H9 (cell line): ENCODE measurements at regions not wholly inside any gene's neighbourhood (a gene's known extent, or its start where the extent isn't known, plus 50 kb on each side); places are given as distances from the start of the nearest gene placed in this dataset.

ENCODE experiments used
- DNase-seq: peaks from one replicate; pipeline ENCODE4 v3.0.0-alpha.2; 2017
- H2AFZ ChIP-seq: one replicate; pipeline ENCODE4 v1.6.1; 2013; ENCODE audit warnings: mild to moderate bottlenecking, low read length, control low read depth, moderate library complexity
- H2AK5ac ChIP-seq: 2 replicates; pipeline ENCODE4 v1.6.1; 2013; ENCODE audit warnings: low read length, control low read depth, mixed read lengths; ENCODE audit not compliant: insufficient read length
- H2BK120ac ChIP-seq: one replicate; pipeline ENCODE4 v1.6.1; 2013; ENCODE audit warnings: low read depth, mild to moderate bottlenecking, low read length, control low read depth, inconsistent platforms; ENCODE audit not compliant: poor library complexity, severe bottlenecking
- H2BK12ac ChIP-seq: 2 replicates; pipeline ENCODE4 v1.6.1; 2013; ENCODE audit warnings: low read length, control low read depth, mixed read lengths, low read depth; ENCODE audit not compliant: insufficient read length
- H2BK15ac ChIP-seq: 2 replicates; pipeline ENCODE4 v1.6.1; 2013; ENCODE audit warnings: low read depth, low read length, control low read depth
- H2BK20ac ChIP-seq: one replicate; pipeline ENCODE4 v1.6.1; 2013; ENCODE audit warnings: low read depth, mild to moderate bottlenecking, low read length, control low read depth, inconsistent platforms; ENCODE audit not compliant: poor library complexity, severe bottlenecking
- H2BK5ac ChIP-seq: 2 replicates; pipeline ENCODE4 v1.6.1; 2013; ENCODE audit warnings: low read length, control low read depth, mixed read lengths; ENCODE audit not compliant: insufficient read length
- H3K14ac ChIP-seq: 2 replicates; pipeline ENCODE4 v1.6.1; 2013; ENCODE audit warnings: low read length, control low read depth; ENCODE audit not compliant: insufficient read depth
- H3K18ac ChIP-seq: 2 replicates; pipeline ENCODE4 v1.6.1; 2013; ENCODE audit warnings: low read depth, mild to moderate bottlenecking, mixed read lengths, low read length, control low read depth; ENCODE audit not compliant: insufficient read length
- H3K23ac ChIP-seq: 2 replicates; pipeline ENCODE4 v1.6.1; 2013; ENCODE audit warnings: low read length, control low read depth, mixed read lengths, low read depth; ENCODE audit not compliant: insufficient read length
- H3K23me2 ChIP-seq: 2 replicates; pipeline ENCODE4 v1.6.1; 2013; ENCODE audit warnings: low read depth, mild to moderate bottlenecking, mixed read lengths, low read length, control low read depth; ENCODE audit not compliant: insufficient read length, poor library complexity, severe bottlenecking
- H3K27ac ChIP-seq: 2 replicates; pipeline ENCODE4 v1.5.1; 2013; ENCODE audit warnings: low read length, control low read depth, mixed read lengths, low read depth; ENCODE audit not compliant: insufficient read length
- H3K27me3 ChIP-seq: 2 replicates; pipeline ENCODE4 v1.6.1; 2013; ENCODE audit warnings: low read length, control low read depth, inconsistent platforms; ENCODE audit not compliant: insufficient read depth
- H3K4ac ChIP-seq: 2 replicates; pipeline ENCODE4 v1.6.1; 2013; ENCODE audit warnings: low read depth, mild to moderate bottlenecking, control low read depth, inconsistent platforms, low read length, moderate library complexity
- H3K4me1 ChIP-seq: 2 replicates; pipeline ENCODE4 v1.6.1; 2013; ENCODE audit warnings: low read length, control low read depth, inconsistent platforms; ENCODE audit not compliant: insufficient read depth
- H3K4me2 ChIP-seq: 2 replicates; pipeline ENCODE4 v1.6.1; 2013; ENCODE audit warnings: low read length, control low read depth, mixed read lengths; ENCODE audit not compliant: insufficient read length, insufficient read depth
- H3K56ac ChIP-seq: 2 replicates; pipeline ENCODE4 v1.6.1; 2013; ENCODE audit warnings: low read depth, mild to moderate bottlenecking, mixed read lengths, low read length, control low read depth; ENCODE audit not compliant: insufficient read length
- H3K79me1 ChIP-seq: 2 replicates; pipeline ENCODE4 v1.6.1; 2013; ENCODE audit warnings: low read depth, mild to moderate bottlenecking, moderate library complexity, low read length, control low read depth, inconsistent platforms; ENCODE audit not compliant: insufficient read depth, poor library complexity, severe bottlenecking
- H3K79me2 ChIP-seq: 2 replicates; pipeline ENCODE4 v1.6.1; 2013; ENCODE audit warnings: low read length, control low read depth, inconsistent platforms; ENCODE audit not compliant: insufficient read depth
- H3K9ac ChIP-seq: 2 replicates; pipeline ENCODE4 v1.6.1; 2013; ENCODE audit warnings: low read length, control low read depth, mixed read lengths; ENCODE audit not compliant: insufficient read length; ENCODE audit errors: extremely low read depth
- H3K9me3 ChIP-seq: one replicate; pipeline ENCODE4 v1.6.1; 2013; ENCODE audit warnings: low read depth, low read length, inconsistent platforms; ENCODE audit not compliant: control insufficient read depth
- H3T11ph ChIP-seq: one replicate; pipeline ENCODE4 v1.6.1; 2013; ENCODE audit warnings: mild to moderate bottlenecking, low read length, control low read depth, inconsistent platforms
- H4K20me1 ChIP-seq: one replicate; pipeline ENCODE4 v1.6.1; 2013; ENCODE audit not compliant: control insufficient read depth, insufficient read length, insufficient read depth
- H4K5ac ChIP-seq: 2 replicates; pipeline ENCODE4 v1.6.1; 2013; ENCODE audit warnings: low read depth, mild to moderate bottlenecking, mixed read lengths, low read length, control low read depth; ENCODE audit not compliant: insufficient read length
- H4K8ac ChIP-seq: replicated peaks from 2 replicates; pipeline ENCODE4 v1.6.1; 2013; ENCODE audit warnings: low read length, control low read depth, mixed read lengths, low read depth; ENCODE audit not compliant: insufficient read length
- H4K91ac ChIP-seq: 2 replicates; pipeline ENCODE4 v1.6.1; 2013; ENCODE audit warnings: low read depth, mild to moderate bottlenecking, moderate library complexity, mixed read lengths, low read length, control low read depth; ENCODE audit not compliant: insufficient read length
- H3K27ac Mint-ChIP-seq, 3 experiments: 2 replicates in 2 of 3; 3 replicates in 1 of 3; pipeline ENCODE4 v1.8.0; 2020 to 2021; ENCODE audit warnings: mixed read lengths in 3 of 3, mild to moderate bottlenecking in 1 of 3, moderate library complexity in 1 of 3
- H3K27me3 Mint-ChIP-seq: 2 replicates; pipeline ENCODE4 v1.8.0; 2021; ENCODE audit warnings: low read depth, mild to moderate bottlenecking, moderate library complexity, mixed read lengths
- H3K36me3 Mint-ChIP-seq, 3 experiments: 2 replicates in 2 of 3; 3 replicates in 1 of 3; pipeline ENCODE4 v1.8.0; 2020 to 2021; ENCODE audit warnings: low read depth in 3 of 3, mixed read lengths in 3 of 3; ENCODE audit not compliant: insufficient read depth in 1 of 3
- H3K4me1 Mint-ChIP-seq, 2 experiments: 2 replicates each; pipeline ENCODE4 v1.8.0; 2020; ENCODE audit warnings: mixed read lengths in 2 of 2
- H3K4me3 Mint-ChIP-seq, 2 experiments: 2 replicates in 1 of 2; 3 replicates in 1 of 2; pipeline ENCODE4 v1.8.0; 2020 to 2021; ENCODE audit warnings: mild to moderate bottlenecking in 2 of 2, mixed read lengths in 2 of 2, moderate library complexity in 1 of 2
- H3K9me3 Mint-ChIP-seq, 2 experiments: 2 replicates in 1 of 2; 3 replicates in 1 of 2; pipeline ENCODE4 v1.8.0; 2020; ENCODE audit warnings: mild to moderate bottlenecking in 2 of 2, mixed read lengths in 2 of 2, moderate library complexity in 1 of 2
- CTCF ChIP-seq: fragments of 200-600 bp; sonication (generic); conservative IDR thresholded peaks from 3 replicates; pipeline ENCODE4 v1.8.0; 2021; ENCODE audit warnings: antibody characterized with exemption, mild to moderate bottlenecking
- WGBS: extraction: QIAGEN DNeasy Blood & Tissue Kit; methylation state at CpG from one replicate; pipeline ENCODE4 v1.1.7; 2013; ENCODE audit warnings: missing lambda C conversion rate, low lambda C conversion rate, mixed read lengths; ENCODE audit not compliant: insufficient read length; ENCODE audit errors: extremely low coverage; 5-methylcytosine and 5-hydroxymethylcytosine counted together

GRCh38 chr10:94066411-94066810, 72.7 kb downstream of the PLCE1 start:
- Histone ChIP-seq H4K91ac (no peak overlapping the region), H2BK5ac (no peak overlapping the region), H2BK12ac (no peak overlapping the region), H2BK20ac (no peak overlapping the region), H3K14ac (no peak overlapping the region), H3K9me3 (no peaks in the 10 kb centered on the region), H3K4ac (no peak overlapping the region), H3K27ac (no peak overlapping the region), H4K20me1 (no peaks in the 10 kb centered on the region), H2AFZ (no peak overlapping the region), H3T11ph (no peak overlapping the region), H3K27me3 (no peaks in the 10 kb centered on the region), H2BK15ac (no peak overlapping the region), H3K4me2 (no peak overlapping the region), H3K79me2 (no peaks in the 10 kb centered on the region), H3K9ac (no peak overlapping the region), H3K56ac (no peak overlapping the region), H3K23me2 (no peaks in the 10 kb centered on the region), H4K8ac (no peak overlapping the region), H2AK5ac (no peak overlapping the region), H3K4me1 (no peaks in the 10 kb centered on the region), H3K23ac (no peak overlapping the region), H3K18ac (no peak overlapping the region), H2BK120ac (no peak overlapping the region), H4K5ac (no peak overlapping the region), H3K79me1 (no peaks in the 10 kb centered on the region)
- DNase-seq, result peak; percentile 38
- no CpG with 5 or more reads among the region's 6 CpGs for WGBS
- H3K9me3 Mint-ChIP-seq, result no peaks in the 10 kb centered on the region
- H3K36me3 Mint-ChIP-seq, result no peaks in the 10 kb centered on the region
- no peak overlapping the region for H3K27ac Mint-ChIP-seq
- no peaks in the 10 kb centered on the region for H3K4me1 Mint-ChIP-seq
- TF ChIP-seq CTCF, result no peak
- no peak overlapping the region for H3K4me3 Mint-ChIP-seq
- H3K27me3 Mint-ChIP-seq, result peaks cover 31% of the 10 kb centered on the region
